A204.1 (cell line): ENCODE measurements at regions not wholly inside any gene's neighbourhood (a gene's known extent, or its start where the extent isn't known, plus 50 kb on each side); places are given as distances from the start of the nearest gene placed in this dataset.

Experiments
- FAIRE-seq: peaks from 2 replicates; lab custom pipeline; 2012; peaks lifted over from hg19 to GRCh38; lab: Jason Lieb, UNC

- FAIRE-seq, result no peak
Measured at GRCh38 chr14:66117600-66117999, 368.6 kb upstream of the CCDC196 start.

GRCh38 chr14:66119606-66120231, 366.5 kb upstream of the CCDC196 start:
- no peak for FAIRE-seq

GRCh38 chr14:66120402-66120801, 365.8 kb upstream of the CCDC196 start:
- no peak for FAIRE-seq

GRCh38 chr14:66121859-66122258, 364.3 kb upstream of the CCDC196 start:
- FAIRE-seq, result no peak

DNA sequence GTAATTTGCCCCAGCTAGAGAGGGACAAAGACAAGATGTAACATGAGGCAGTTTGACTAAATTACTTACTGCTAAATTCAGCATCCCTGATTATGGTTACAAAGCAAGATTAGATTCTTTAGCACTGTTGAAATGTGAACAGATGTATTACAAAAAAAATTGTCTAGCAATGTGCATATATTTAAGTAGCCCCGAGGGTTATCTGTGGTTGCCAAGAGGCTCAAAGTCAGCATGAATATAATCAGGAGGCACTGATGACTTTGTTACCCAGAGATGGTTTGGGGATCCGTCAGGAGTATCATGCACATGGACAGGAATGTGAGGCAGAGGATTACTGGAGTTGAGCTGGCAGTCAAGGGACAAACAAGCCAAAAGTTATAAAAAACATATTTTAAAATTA, 356.9 kb upstream of the CCDC196 start:
- FAIRE-seq, result no peak

DNA sequence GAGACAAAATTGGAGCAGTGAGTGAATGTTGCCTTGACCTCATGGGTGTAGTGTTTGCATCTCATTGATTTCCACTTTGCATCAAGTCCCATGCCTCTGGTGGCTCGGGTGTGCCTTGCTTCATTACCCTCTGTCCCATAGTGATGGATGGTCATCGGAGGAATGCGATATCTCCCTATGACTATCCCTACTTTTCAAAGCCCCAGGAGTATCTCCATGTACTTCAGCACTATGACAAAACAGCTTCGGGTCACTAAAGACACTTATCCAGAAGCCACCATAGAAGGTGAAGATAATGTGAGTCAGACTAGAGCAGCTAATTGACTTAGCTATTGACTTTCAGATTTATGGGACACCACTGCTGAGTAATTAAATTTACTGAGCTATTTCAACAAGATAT, 355.1 kb upstream of the CCDC196 start:
- FAIRE-seq, result no peak

- FAIRE-seq, result no peak
Measured at GRCh38 chr14:66133666-66134065, 352.5 kb upstream of the CCDC196 start.

DNA sequence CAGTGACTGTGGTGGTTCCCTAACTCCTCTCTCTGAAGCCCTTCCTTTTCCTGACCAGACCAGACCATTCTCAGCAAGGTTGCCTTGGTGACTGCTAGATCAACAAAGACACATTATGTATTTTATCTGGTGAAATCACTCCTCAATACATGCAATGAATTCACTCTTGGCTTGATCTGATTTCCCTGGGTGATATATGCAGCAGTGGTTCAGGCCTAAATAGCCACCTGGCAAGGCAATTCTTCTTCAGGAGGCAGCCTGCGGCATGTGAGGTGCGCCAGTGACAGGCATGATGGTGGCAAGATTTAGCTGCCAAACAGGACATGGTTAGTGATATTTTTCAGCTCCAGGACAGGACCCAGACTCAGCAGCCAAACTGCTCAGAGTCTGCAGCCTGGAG, 350.3 kb upstream of the CCDC196 start:
- FAIRE-seq, result no peak

DNA sequence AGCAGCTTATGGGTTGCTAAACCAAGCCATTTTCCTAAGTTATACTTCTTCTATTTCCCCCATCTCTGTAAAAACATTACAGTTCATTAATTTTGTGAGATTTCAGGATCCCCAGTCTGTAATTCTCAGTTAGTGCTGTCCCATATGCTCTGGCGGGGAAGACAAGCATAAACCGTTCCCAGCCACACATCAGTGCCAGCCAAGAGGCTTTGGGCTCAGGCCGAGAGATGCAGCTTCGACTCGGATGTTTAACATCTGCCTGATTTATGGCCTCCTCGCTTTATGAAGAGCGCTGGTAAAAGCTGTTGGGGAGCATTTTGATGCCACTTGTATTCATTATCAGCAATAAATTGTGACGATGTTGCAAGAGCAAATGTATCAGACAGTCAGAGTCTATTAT, 349.1 kb upstream of the CCDC196 start:
- FAIRE-seq, result no peak

- FAIRE-seq, result no peak
Measured at GRCh38 chr14:66139432-66139831, 346.7 kb upstream of the CCDC196 start.

DNA sequence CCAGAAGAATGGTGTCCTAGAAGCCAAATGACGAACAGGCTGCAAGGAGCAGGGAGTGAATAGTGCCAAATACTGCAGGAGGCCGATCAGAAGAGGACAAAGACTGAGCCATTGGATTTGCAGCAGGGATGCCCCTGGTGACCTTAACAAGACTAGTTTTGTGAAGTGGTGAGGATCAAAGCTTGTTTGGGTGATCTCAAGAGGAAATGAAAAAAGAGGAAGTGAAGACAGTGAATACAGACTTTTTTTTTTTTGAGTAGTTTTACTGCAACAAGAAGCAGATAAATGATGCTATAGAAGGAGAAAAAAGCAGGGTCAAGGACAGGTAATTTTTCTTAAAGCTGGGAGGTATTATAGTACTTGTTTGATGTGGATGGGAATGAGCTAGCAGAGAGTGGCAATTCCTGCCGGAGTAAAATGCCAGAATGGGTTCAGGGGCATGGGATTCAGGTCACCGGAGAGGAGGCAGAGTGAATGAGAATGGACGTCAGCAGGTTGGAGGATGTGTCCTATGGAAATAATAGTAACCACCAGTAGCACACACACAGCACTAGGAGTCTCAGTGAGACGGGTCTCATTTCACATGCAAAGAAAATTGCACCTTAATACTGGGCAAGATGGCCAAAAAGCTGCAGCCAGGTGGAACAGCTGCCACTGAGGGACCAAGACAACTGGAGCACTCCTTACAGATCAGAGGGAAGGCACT, 345.8 kb upstream of the CCDC196 start:
- FAIRE-seq, result no peak

DNA sequence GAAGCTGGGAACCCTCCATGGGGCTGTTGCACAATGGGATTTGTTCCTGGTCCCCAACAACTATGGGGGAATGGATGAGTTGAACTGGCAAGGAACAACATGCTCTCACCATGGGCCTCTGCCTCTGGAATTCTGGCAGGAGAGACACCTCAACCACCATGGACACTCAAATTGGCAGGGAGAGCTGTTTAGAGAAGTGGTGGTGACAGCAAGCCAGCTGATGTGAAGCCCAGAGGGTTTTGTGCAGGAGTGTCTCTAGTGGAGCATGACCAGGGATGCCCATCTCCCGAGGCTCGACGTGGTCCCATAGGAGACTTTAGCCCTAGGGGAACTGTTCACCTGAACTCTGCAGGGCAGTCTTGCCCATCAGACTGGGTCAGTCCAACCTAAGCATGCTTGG, 345.2 kb upstream of the CCDC196 start:
- FAIRE-seq, result no peak

GRCh38 chr14:66141733-66142132, 344.4 kb upstream of the CCDC196 start:
- FAIRE-seq, result no peak

GRCh38 chr14:66143387-66144112, 342.6 kb upstream of the CCDC196 start:
- no peak for FAIRE-seq

DNA sequence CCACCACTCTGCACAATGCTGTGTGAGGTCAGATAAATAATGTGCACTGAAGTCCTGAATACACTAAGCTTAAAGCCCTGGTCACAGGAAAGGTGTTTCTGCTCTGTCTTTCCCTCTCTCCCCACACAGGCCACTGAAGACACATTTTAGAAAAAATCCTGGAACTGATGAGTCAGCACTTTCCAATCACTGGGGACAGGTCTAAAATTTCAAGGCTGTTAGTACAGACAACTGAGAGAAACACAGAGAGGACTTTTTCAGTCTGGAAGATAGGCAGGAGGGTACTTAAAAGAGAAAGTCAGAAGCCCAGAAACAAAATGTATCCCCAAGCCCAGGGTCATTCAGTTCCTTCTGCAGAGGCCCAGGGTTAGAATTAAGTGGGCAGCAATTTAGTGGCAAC, 333.9 kb upstream of the CCDC196 start:
- no peak for FAIRE-seq

- no peak for FAIRE-seq
Measured at GRCh38 chr14:66152747-66153146, 333.4 kb upstream of the CCDC196 start.

GRCh38 chr14:66163023-66163422, 323.1 kb upstream of the CCDC196 start:
- no peak for FAIRE-seq

DNA sequence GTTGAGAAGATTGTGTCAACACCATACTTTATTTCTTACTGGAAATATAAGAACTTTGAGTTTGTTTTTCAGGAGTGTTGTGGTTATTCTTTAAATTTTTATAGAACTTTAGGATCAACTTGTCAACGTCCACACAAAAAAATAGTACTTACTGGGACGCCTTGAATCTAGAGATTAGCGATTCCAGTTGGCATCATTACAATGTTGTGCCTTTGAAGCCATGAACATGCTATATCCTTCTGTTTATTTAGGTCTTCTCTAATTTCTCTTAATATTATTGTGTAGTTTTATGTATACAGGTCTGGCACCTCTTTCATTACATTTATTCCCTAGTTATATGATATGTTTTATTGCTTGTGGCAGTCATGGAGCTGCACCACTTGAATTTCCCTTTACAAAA, 320.8 kb upstream of the CCDC196 start:
- no peak for FAIRE-seq

- FAIRE-seq, result no peak
Measured at GRCh38 chr14:66174453-66174891, 311.7 kb upstream of the CCDC196 start.

DNA sequence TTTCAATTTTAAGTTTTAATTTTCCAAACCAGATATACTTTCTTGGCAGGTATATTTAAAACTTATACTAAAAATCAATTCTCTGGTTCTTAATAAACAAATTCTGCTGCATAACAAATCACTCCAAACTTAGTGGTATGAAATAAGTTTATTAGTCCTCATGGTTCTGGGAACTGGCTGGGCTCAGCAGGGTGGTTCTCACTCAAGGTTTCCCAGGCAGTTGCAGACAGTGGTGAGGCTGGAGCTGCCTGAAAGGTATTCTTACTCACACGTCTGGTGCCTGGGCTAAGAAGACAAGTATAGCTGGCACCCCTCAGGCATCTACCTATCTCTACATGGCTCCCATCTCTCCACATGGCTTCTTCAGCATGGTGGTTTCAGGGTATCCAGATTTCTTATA, 308.2 kb upstream of the CCDC196 start:
- no peak for FAIRE-seq

- FAIRE-seq, result no peak
Measured at GRCh38 chr14:66196670-66197069, 289.5 kb upstream of the CCDC196 start.

DNA sequence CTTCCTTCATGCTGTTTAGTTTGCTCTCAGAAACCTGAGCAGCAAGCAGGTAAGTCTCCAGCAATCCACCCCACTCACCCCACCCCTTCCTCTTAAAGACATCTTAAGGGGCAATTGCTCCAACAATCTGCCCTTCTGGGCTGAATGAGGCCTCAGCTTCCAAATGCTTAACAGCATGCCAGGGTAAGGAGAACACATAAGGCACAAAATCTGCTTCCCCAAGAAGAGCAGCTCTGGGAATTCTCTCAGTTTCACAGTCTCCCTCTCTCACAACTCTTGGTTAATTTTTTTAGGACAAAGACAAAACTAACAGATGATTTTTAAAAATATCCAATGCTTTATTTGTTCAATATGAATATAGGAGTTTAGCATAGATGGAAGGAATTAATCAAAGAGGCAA, 288.9 kb upstream of the CCDC196 start:
- no peak for FAIRE-seq

GRCh38 chr14:66206554-66206953, 279.6 kb upstream of the CCDC196 start:
- FAIRE-seq, result no peak

- no peak for FAIRE-seq
Measured at GRCh38 chr14:66216763-66217162, 269.4 kb upstream of the CCDC196 start.
